H1 (cell line): ENCODE measurements at regions not wholly inside any gene's neighbourhood (a gene's known extent, or its start where the extent isn't known, plus 50 kb on each side); places are given as distances from the start of the nearest gene placed in this dataset.

Experiments used
- CTCF ChIA-PET: fragments of 300-600 bp; sonication (Branson Sonifier 250); formaldehyde crosslinking; loops from one replicate; lab custom pipeline; 2021; ENCODE audit not compliant: partially characterized antibody; lab: Charles Lee
- POLR2A ChIA-PET: fragments of 300-600 bp; sonication (Branson Sonifier 250); formaldehyde crosslinking; loops from one replicate; lab custom pipeline; 2021; ENCODE audit warnings: inconsistent platforms; ENCODE audit not compliant: partially characterized antibody; lab: Charles Lee
- DNase-seq, 2 experiments: peaks; one replicate each; pipeline versions ENCODE4 v3.0.0 to v3.0.0-alpha.2; 2010 to 2022; ENCODE audit warnings: low spot score in 2 of 2, low read depth in 1 of 2, mixed read lengths in 1 of 2
- FAIRE-seq: peaks from 2 replicates; lab custom pipeline; 2011; peaks lifted over from hg19 to GRCh38; lab: Jason Lieb, UNC
- H2AFZ ChIP-seq: 2 replicates; pipeline ENCODE4 v1.8.1; 2012; ENCODE audit warnings: low read length, inconsistent platforms
- H2AK5ac ChIP-seq: 2 replicates; pipeline ENCODE4 v1.6.1; 2013; ENCODE audit warnings: low read depth, low read length
- H2BK120ac ChIP-seq: replicated peaks from 2 replicates; pipeline ENCODE3; 2013; ENCODE audit warnings: low read depth, low read length, inconsistent platforms
- H2BK12ac ChIP-seq: 2 replicates; pipeline ENCODE4 v1.6.1; 2013; ENCODE audit warnings: low read depth, low read length
- H2BK15ac ChIP-seq: 2 replicates; pipeline ENCODE4 v1.6.1; 2013; ENCODE audit warnings: low read length
- H2BK20ac ChIP-seq: 2 replicates; pipeline ENCODE4 v1.6.1; 2013; ENCODE audit warnings: low read length
- H2BK5ac ChIP-seq: 2 replicates; pipeline ENCODE4 v1.6.1; 2013; ENCODE audit warnings: low read depth, low read length
- H3K14ac ChIP-seq: 2 replicates; pipeline ENCODE4 v1.6.1; 2013; ENCODE audit warnings: inconsistent platforms; ENCODE audit not compliant: insufficient read length
- H3K18ac ChIP-seq: 2 replicates; pipeline ENCODE4 v1.6.1; 2013; ENCODE audit warnings: low read length; ENCODE audit errors: extremely low read depth
- H3K23ac ChIP-seq: 2 replicates; pipeline ENCODE4 v1.6.1; 2013; ENCODE audit warnings: inconsistent platforms; ENCODE audit not compliant: insufficient read length
- H3K23me2 ChIP-seq: 2 replicates; pipeline ENCODE4 v1.6.1; 2013; ENCODE audit warnings: low read depth, low read length
- H3K27ac ChIP-seq: 2 replicates; pipeline ENCODE4 v1.6.1; 2011; ENCODE audit warnings: low read depth, low read length, inconsistent platforms
- H3K27me3 ChIP-seq, 4 experiments: replicated peaks in 1 of 4; 1 replicate in 1 of 4; 2 replicates in 3 of 4; pipeline versions ENCODE4 v1.6.1 to v1.8.1; 2011 to 2013; ENCODE audit warnings: low read length in 3 of 4, mild to moderate bottlenecking in 3 of 4, inconsistent platforms in 2 of 4, mixed read lengths in 2 of 4, moderate library complexity in 1 of 4; ENCODE audit not compliant: control insufficient read depth in 3 of 4, insufficient read depth in 3 of 4; ENCODE audit errors: extremely low read depth in 1 of 4
- H3K36me3 ChIP-seq, 4 experiments: 2 replicates each; pipeline versions ENCODE4 v1.6.1 to v1.8.1; 2011 to 2013; ENCODE audit warnings: mild to moderate bottlenecking in 4 of 4, low read length in 3 of 4, moderate library complexity in 2 of 4, control low read depth in 1 of 4, inconsistent platforms in 1 of 4; ENCODE audit not compliant: insufficient read depth in 4 of 4, control insufficient read depth in 2 of 4
- H3K4ac ChIP-seq: replicated peaks from 2 replicates; pipeline ENCODE3; 2013; ENCODE audit warnings: low read length, low read depth, mixed read lengths, inconsistent platforms; ENCODE audit not compliant: insufficient read length
- H3K4me1 ChIP-seq, 4 experiments: replicated peaks in 1 of 4; 1 replicate in 1 of 4; 2 replicates in 3 of 4; pipeline versions ENCODE4 v1.6.1 to v1.8.1; 2011 to 2013; ENCODE audit warnings: low read length in 3 of 4, inconsistent platforms in 2 of 4, mixed read lengths in 1 of 4; ENCODE audit not compliant: insufficient read depth in 4 of 4, control insufficient read depth in 3 of 4
- H3K4me2 ChIP-seq, 2 experiments: 2 replicates each; pipeline versions ENCODE4 v1.6.1 to v1.8.1; 2011 to 2013; ENCODE audit warnings: low read depth in 2 of 2, low read length in 2 of 2, control low read depth in 1 of 2, inconsistent platforms in 1 of 2, mild to moderate bottlenecking in 1 of 2; ENCODE audit not compliant: insufficient read depth in 1 of 2
- H3K4me3 ChIP-seq, 4 experiments: fragments of 200-600, 300-600 bp in 1 of 4; sonication (generic), shearing (Covaris generic), sonication (Bioruptor Twin) in 1 of 4; 2 replicates each; pipeline versions ENCODE4 v1.5.1 to v1.8.1; 2011 to 2016; ENCODE audit warnings: low read length in 4 of 4, low read depth in 3 of 4, control low read depth in 2 of 4, inconsistent platforms in 2 of 4, mild to moderate bottlenecking in 2 of 4, mixed read lengths in 1 of 4, moderate library complexity in 1 of 4; ENCODE audit not compliant: insufficient read depth in 2 of 4; ENCODE audit errors: extremely low read depth in 1 of 4
- H3K56ac ChIP-seq: replicated peaks from 2 replicates; pipeline ENCODE3; 2013; ENCODE audit warnings: low read depth, mild to moderate bottlenecking, mixed read lengths, low read length, inconsistent platforms; ENCODE audit not compliant: insufficient read length
- H3K79me1 ChIP-seq: 2 replicates; pipeline ENCODE4 v1.6.1; 2013; ENCODE audit warnings: low read depth, low read length, control low read depth
- H3K79me2 ChIP-seq, 2 experiments: 2 replicates each; pipeline versions ENCODE4 v1.6.1 to v1.8.1; 2012 to 2013; ENCODE audit warnings: low read length in 2 of 2, mild to moderate bottlenecking in 2 of 2, inconsistent platforms in 1 of 2; ENCODE audit not compliant: insufficient read depth in 2 of 2, control insufficient read depth in 1 of 2
- H3K9ac ChIP-seq, 4 experiments: replicated peaks in 1 of 4; 1 replicate in 1 of 4; 2 replicates in 3 of 4; pipeline versions ENCODE4 v1.6.1 to v1.8.1; 2011 to 2013; ENCODE audit warnings: low read depth in 3 of 4, low read length in 3 of 4, control low read depth in 2 of 4, mild to moderate bottlenecking in 2 of 4, moderate library complexity in 2 of 4, inconsistent platforms in 1 of 4; ENCODE audit errors: extremely low read depth in 1 of 4
- H3K9me3 ChIP-seq, 2 experiments: 2 replicates each; pipeline versions ENCODE4 v1.6.1 to v1.8.1; 2012 to 2013; ENCODE audit warnings: mild to moderate bottlenecking in 2 of 2, moderate library complexity in 2 of 2, control low read depth in 1 of 2, inconsistent platforms in 1 of 2, low read depth in 1 of 2, low read length in 1 of 2, mixed read lengths in 1 of 2; ENCODE audit not compliant: insufficient read depth in 2 of 2
- H4K20me1 ChIP-seq, 2 experiments: replicated peaks in 1 of 2; 2 replicates each; pipeline versions ENCODE3 to v1.8.1; 2011 to 2013; ENCODE audit warnings: inconsistent platforms in 2 of 2, low read length in 2 of 2, mild to moderate bottlenecking in 1 of 2; ENCODE audit not compliant: insufficient read depth in 2 of 2, control insufficient read depth in 1 of 2
- H4K5ac ChIP-seq: 2 replicates; pipeline ENCODE4 v1.6.1; 2013; ENCODE audit warnings: low read length, low read depth, mixed read lengths, inconsistent platforms; ENCODE audit not compliant: insufficient read length
- H4K8ac ChIP-seq: 2 replicates; pipeline ENCODE4 v1.8.0; 2013; ENCODE audit warnings: mild to moderate bottlenecking, moderate library complexity, low read length, inconsistent platforms; ENCODE audit not compliant: insufficient read depth; ENCODE audit errors: extremely low read depth
- H4K91ac ChIP-seq: replicated peaks from 2 replicates; pipeline ENCODE3; 2013; ENCODE audit warnings: low read length, mixed read lengths, inconsistent platforms; ENCODE audit not compliant: insufficient read length
- ASH2L ChIP-seq: fragments of 200-600, 300-600 bp; sonication (generic); IDR thresholded peaks from one replicate; pipeline ENCODE4 v1.7.1; 2017; ENCODE audit warnings: low read length
- EZH2 ChIP-seq: fragments of 200-600 bp; sonication (generic); IDR thresholded peaks from 2 replicates; pipeline ENCODE4 v1.7.1; 2012; ENCODE audit warnings: low read depth, mild to moderate bottlenecking, moderate library complexity, low read length, inconsistent platforms; ENCODE audit not compliant: severe bottlenecking
- FOSL1 ChIP-seq: IDR thresholded peaks from 2 replicates; pipeline ENCODE4 v1.6.1; 2011; ENCODE audit warnings: mild to moderate bottlenecking, low read depth, low read length, moderate library complexity; ENCODE audit not compliant: insufficient read depth
- RAD21 ChIP-seq, 2 experiments: IDR thresholded peaks in 1 of 2; conservative IDR thresholded peaks in 1 of 2; 2 replicates each; pipeline ENCODE4 v1.6.1; 2011; ENCODE audit warnings: low read depth in 2 of 2, low read length in 2 of 2, improper control_type of control experiment in 1 of 2, inconsistent platforms in 1 of 2, mild to moderate bottlenecking in 1 of 2, moderate library complexity in 1 of 2
- TAF7 ChIP-seq: optimal IDR thresholded peaks from 2 replicates; pipeline ENCODE3; 2011; ENCODE audit warnings: low read depth, mild to moderate bottlenecking, inconsistent platforms, low read length, moderate library complexity, borderline replicate concordance
- WGBS, 2 experiments: shearing (Covaris generic) in 1 of 2; methylation state at CpG; one replicate each; pipeline versions ENCODE4 v1.1.6 to v1.1.7; 2013 to 2015; ENCODE audit warnings: low lambda C conversion rate in 2 of 2, mixed read lengths in 2 of 2, inconsistent platforms in 1 of 2, low coverage in 1 of 2, missing lambda C conversion rate in 1 of 2; ENCODE audit not compliant: insufficient replicate concordance in 2 of 2, insufficient coverage in 1 of 2, insufficient read length in 1 of 2; ENCODE audit errors: extremely low coverage in 1 of 2, missing lambda C conversion rate in 1 of 2; 5-methylcytosine and 5-hydroxymethylcytosine counted together

- Histone ChIP-seq H4K8ac (no peak overlapping the region), H3K4me1 (no peaks in the 10 kb centered on the region), H3K23ac (no peak overlapping the region), H3K14ac (no peak overlapping the region), H3K18ac (no peak overlapping the region), H3K4me2 (no peak overlapping the region), H2AFZ (no peak overlapping the region), H3K27ac (no peak overlapping the region), H2BK5ac (no peak overlapping the region), H3K23me2 (no peaks in the 10 kb centered on the region), H3K9ac (no peak overlapping the region), H3K4me3 (no peak overlapping the region), H3K79me1 (no peaks in the 10 kb centered on the region), H3K79me2 (no peaks in the 10 kb centered on the region), H2BK120ac (no peak overlapping the region), H4K91ac (no peak overlapping the region), H2BK15ac (no peak overlapping the region), H2BK20ac (no peak overlapping the region), H2AK5ac (no peak overlapping the region), H3K9me3 (peaks cover 0 to 3% of the 10 kb centered on the region in 2 experiments; a peak in 1 of 4 replicates), H4K5ac (no peak overlapping the region), H2BK12ac (no peak overlapping the region), H3K56ac (no peak overlapping the region), H3K36me3 (no peaks in the 10 kb centered on the region), H3K27me3 (peaks cover 0 to 1% (median 0%) of the 10 kb centered on the region in 4 experiments; a peak in 1 of 7 replicates), H3K4ac (no peak overlapping the region), H4K20me1 (no peaks in the 10 kb centered on the region)
- CTCF ChIA-PET: no interaction called here
- FAIRE-seq: no peak
- 90% methylated on average over 4 of the region's 4 CpGs; no CpG with 5 or more reads in 1 of the 2 experiments for WGBS, 2 experiments
- POLR2A ChIA-PET: interaction anchor here (0.6 kb wide), 1 partner anchor 245 kb away, joined by 3 read pairs; no protein-coding TSS in a partner anchor
- TF ChIP-seq FOSL1 (no peak), ASH2L (no peak), RAD21 (IDR thresholded peaks at IDR 0.05 in 1 of 2, conservative IDR thresholded peaks at IDR 0.05 in 1 of 2; ENCODE audit: low read depth in 2 of 2, low read length in 2 of 2) (no peak), EZH2 (no peak), TAF7 (no peak)
- no peak for DNase-seq
Measured at GRCh38 chr1:213499444-213499843, 448.4 kb downstream of the RPS6KC1 start.
